K562 (cell line): ENCODE measurements at regions not wholly inside any gene's neighbourhood (a gene's known extent, or its start where the extent isn't known, plus 50 kb on each side); places are given as distances from the start of the nearest gene placed in this dataset.

Experiments used
- ATAC-seq: fragments of 200-7000 bp; cut with Tn5 transposase; 3 replicates; pipeline ENCODE4 v1.9.1; 2020; ENCODE audit warnings: moderate library complexity
- BruUV-seq: library from RNA; stranded (reverse); fragments of 400-500 nt; replicated peaks from 2 replicates; lab custom pipeline; 2021; lab: Mats Ljungman, UMichigan
- CTCF ChIA-PET: fragments of 300-600 bp; formaldehyde crosslinking; extraction: SDS; loops from one replicate; lab custom pipeline; 2021; ENCODE audit warnings: low intra/inter-chr PET ratio; lab: Yijun Ruan, JAX
- POLR2A ChIA-PET: fragments of 300-600, 350-650 bp; sonication (Branson Sonifier 250); formaldehyde crosslinking; extraction: SDS; loops from one replicate; lab custom pipeline; 2021; ENCODE audit warnings: antibody characterized with exemption, inconsistent platforms; lab: Yijun Ruan, JAX
- DNase-seq, 4 experiments: peaks; one replicate each; pipeline versions ENCODE4 v3.0.0 to v3.0.0-alpha.2; 2011 to 2018; ENCODE audit warnings: low spot score in 3 of 4, mixed read lengths in 3 of 4; ENCODE audit errors: extremely low read depth in 1 of 4
- FAIRE-seq: peaks from 2 replicates; lab custom pipeline; 2011; peaks lifted over from hg19 to GRCh38; lab: Jason Lieb, UNC
- H2AFZ ChIP-seq: 2 replicates; pipeline ENCODE4 v1.6.0; 2011; ENCODE audit warnings: low read depth, low read length, control low read depth, inconsistent platforms
- H3K27ac ChIP-seq: fragments of 200-600 bp; 3 replicates; pipeline ENCODE4 v1.8.0; 2011; ENCODE audit warnings: low read depth, mild to moderate bottlenecking, control low read depth, inconsistent platforms, low read length, moderate library complexity, mixed read lengths; ENCODE audit errors: extremely low read depth
- H3K27me3 ChIP-seq, 2 experiments: fragments of 300-600 bp in 1 of 2; 2 replicates in 1 of 2; 3 replicates in 1 of 2; pipeline versions ENCODE4 v1.6.0 to v1.8.0; 2011; ENCODE audit warnings: inconsistent platforms in 2 of 2, low read length in 2 of 2, mild to moderate bottlenecking in 1 of 2, mixed read lengths in 1 of 2, moderate library complexity in 1 of 2; ENCODE audit not compliant: control insufficient read depth in 2 of 2, insufficient read depth in 2 of 2
- H3K36me3 ChIP-seq: fragments of 300-600 bp; 3 replicates; pipeline ENCODE4 v1.8.0; 2011; ENCODE audit warnings: mild to moderate bottlenecking, low read length, inconsistent platforms; ENCODE audit not compliant: control insufficient read depth, insufficient read depth
- H3K4me1 ChIP-seq, 2 experiments: fragments of 200-600 bp in 1 of 2; replicated peaks in 1 of 2; 2 replicates in 1 of 2; 3 replicates in 1 of 2; pipeline versions ENCODE4 v1.5.1 to v1.8.0; 2011; ENCODE audit warnings: inconsistent platforms in 2 of 2, low read length in 2 of 2, mild to moderate bottlenecking in 1 of 2, mixed read lengths in 1 of 2, moderate library complexity in 1 of 2; ENCODE audit not compliant: control insufficient read depth in 2 of 2, insufficient read depth in 2 of 2
- H3K4me2 ChIP-seq: 2 replicates; pipeline ENCODE4 v1.6.1; 2011; ENCODE audit warnings: low read length, control low read depth, inconsistent platforms, mixed read lengths; ENCODE audit not compliant: insufficient read depth
- H3K4me3 ChIP-seq: fragments of 200-600 bp; sonication (generic), shearing (Covaris generic); 2 replicates; pipeline ENCODE4 v1.5.1; 2016; ENCODE audit warnings: control low read depth, inconsistent platforms
- H3K79me2 ChIP-seq: fragments of 200-600 bp; 3 replicates; pipeline ENCODE4 v1.8.0; 2011; ENCODE audit warnings: low read length, inconsistent platforms; ENCODE audit not compliant: control insufficient read depth, insufficient read depth
- H3K9ac ChIP-seq, 2 experiments: 2 replicates each; pipeline versions ENCODE4 v1.6.0 to v1.6.1; 2011; ENCODE audit warnings: low read depth in 2 of 2, low read length in 2 of 2, control low read depth in 1 of 2, inconsistent platforms in 1 of 2, mild to moderate bottlenecking in 1 of 2, mixed read lengths in 1 of 2; ENCODE audit not compliant: insufficient read depth in 1 of 2
- H3K9me1 ChIP-seq: one replicate; pipeline ENCODE4 v1.6.0; 2011; ENCODE audit warnings: inconsistent platforms, mild to moderate bottlenecking, low read length, moderate library complexity; ENCODE audit not compliant: control insufficient read depth, insufficient read depth
- H3K9me3 ChIP-seq: replicated peaks from 2 replicates; pipeline ENCODE4 v1.5.1; 2011; ENCODE audit warnings: low read depth, low read length, inconsistent platforms; ENCODE audit not compliant: control insufficient read depth, insufficient read depth
- H4K20me1 ChIP-seq: replicated peaks from 2 replicates; pipeline ENCODE4 v1.6.1; 2011; ENCODE audit warnings: low read length, inconsistent platforms, mixed read lengths; ENCODE audit not compliant: control insufficient read depth, insufficient read depth
- ARID3A ChIP-seq: IDR thresholded peaks from 2 replicates; pipeline ENCODE4 v1.6.1; 2012; ENCODE audit warnings: low read depth, low read length, improper control_type of control experiment, borderline replicate concordance
- HCFC1 ChIP-seq: IDR thresholded peaks from 2 replicates; pipeline ENCODE4 v1.6.1; 2012; ENCODE audit warnings: low read depth, low read length, improper control_type of control experiment
- HIVEP1 ChIP-seq: fragments of 250-450 bp; sonication (Bioruptor Pico); IDR thresholded peaks from 2 replicates; pipeline ENCODE4 v1.4.0; 2020; ENCODE audit warnings: mild to moderate bottlenecking
- HMGXB4 ChIP-seq: sonication (generic); formaldehyde crosslinking; IDR thresholded peaks from 2 replicates; pipeline ENCODE4 v1.8.1; 2023; ENCODE audit warnings: mild to moderate bottlenecking, missing genetic modification reagents
- RBM39 ChIP-seq: fragments of 200-400 bp; formaldehyde crosslinking; optimal IDR thresholded peaks from 2 replicates; pipeline ENCODE3; 2018; ENCODE audit warnings: low read depth, low read length
- SMAD3 ChIP-seq: fragments of 450-650 bp; formaldehyde crosslinking; conservative IDR thresholded peaks from 2 replicates; pipeline ENCODE4 v1.4.0; 2020; ENCODE audit warnings: mild to moderate bottlenecking
- WGBS: fragments of 100-300 bp; shearing (Covaris generic); methylation state at CpG from one replicate; pipeline ENCODE4 v1.1.6; 2016; ENCODE audit warnings: low coverage, mixed read lengths; ENCODE audit not compliant: insufficient coverage; ENCODE audit errors: missing lambda C conversion rate; 5-methylcytosine and 5-hydroxymethylcytosine counted together
- in situ Hi-C: fragments of 300-500 bp; cut with MboI; formaldehyde crosslinking; loops from 4 replicates; pipeline ENCODE4 v1.15.0; 2018; ENCODE audit warnings: inconsistent platforms, mixed read lengths
- intact Hi-C: fragments of 100-400 bp; cut with micrococcal nuclease; formaldehyde crosslinking; loops from 2 replicates; pipeline ENCODE4 v1.14.2; 2022

- H3K9me3 ChIP-seq, result no peaks in the 10 kb centered on the region
- 0% methylated on average over 1 of the region's 1 CpG for WGBS
- H3K4me3 ChIP-seq, result no peak overlapping the region
- no peaks in the 10 kb centered on the region for H3K4me1 ChIP-seq
- FAIRE-seq (no peak), DNase-seq (no peak), ATAC-seq (no peak)
- intact Hi-C loops (no loop called here), in situ Hi-C loops (no loop called here)
- no peak overlapping the region for H3K9ac ChIP-seq
- peaks cover 0 to 14% of the 10 kb centered on the region in 2 experiments; a peak in 1 of 5 replicates for H3K27me3 ChIP-seq
- H3K79me2 ChIP-seq, result no peaks in the 10 kb centered on the region
- no peak overlapping the region for H2AFZ ChIP-seq
- H4K20me1 ChIP-seq, result no peaks in the 10 kb centered on the region
- H3K27ac ChIP-seq, result no peak overlapping the region
- BruUV-seq, result no TSS peak
- no peak overlapping the region for H3K4me2 ChIP-seq
- H3K36me3 ChIP-seq, result no peaks in the 10 kb centered on the region
- H3K9me1 ChIP-seq, result peaks cover 3% of the 10 kb centered on the region
- CTCF ChIA-PET, result no interaction called here
- no peak for TF ChIP-seq HIVEP1 (CRISPR knock-in tag)
- no peak for TF ChIP-seq RBM39
- TF ChIP-seq SMAD3 (CRISPR knock-in tag), result no peak
- TF ChIP-seq HMGXB4, result no peak
- no peak for TF ChIP-seq HCFC1
- no peak for TF ChIP-seq ARID3A
- POLR2A ChIA-PET, result interaction anchor here (0.6 kb wide), 1 partner anchor 324 kb away, joined by 3 read pairs; no protein-coding TSS in a partner anchor
Observed at GRCh38 chr1:18008081-18008480, 99.5 kb upstream of the IGSF21 start.
